Activated naive CD4-positive, alpha-beta T cell treated with anti-CD3 and anti-CD28 coated beads, Interleukin-2, amount 10 ng/mL, durations not matched to agents 7 days and 5 days (primary cell): ENCODE measurements at regions not wholly inside any gene's neighbourhood (a gene's known extent, or its start where the extent isn't known, plus 50 kb on each side); places are given as distances from the start of the nearest gene placed in this dataset.

Source experiments
- CTCF ChIA-PET: fragments of 350-600 bp; sonication (Branson Sonifier 250); formaldehyde crosslinking; loops from one replicate; lab custom pipeline; 2021; ENCODE audit warnings: antibody characterized with exemption; lab: Charles Lee
- DNase-seq: peaks from one replicate; pipeline ENCODE4 v3.0.0-alpha.2; 2020
- H3K27ac Mint-ChIP-seq: one replicate; pipeline ENCODE4 v1.8.0; 2021; ENCODE audit warnings: mild to moderate bottlenecking, moderate library complexity, mixed read lengths
- H3K27me3 Mint-ChIP-seq: one replicate; pipeline ENCODE4 v1.8.0; 2021; ENCODE audit warnings: mild to moderate bottlenecking, mixed read lengths
- H3K36me3 Mint-ChIP-seq: one replicate; pipeline ENCODE4 v1.8.0; 2021; ENCODE audit warnings: mixed read lengths
- H3K4me1 Mint-ChIP-seq: one replicate; pipeline ENCODE4 v1.8.0; 2021; ENCODE audit warnings: mixed read lengths
- H3K4me3 Mint-ChIP-seq: one replicate; pipeline ENCODE4 v1.8.0; 2021; ENCODE audit warnings: mild to moderate bottlenecking, moderate library complexity, mixed read lengths
- H3K9me3 Mint-ChIP-seq: one replicate; pipeline ENCODE4 v1.8.0; 2021; ENCODE audit warnings: mixed read lengths

- H3K27me3 Mint-ChIP-seq: no peaks in the 10 kb centered on the region
- no peak overlapping the region for H3K27ac Mint-ChIP-seq
- no peaks in the 10 kb centered on the region for H3K9me3 Mint-ChIP-seq
- DNase-seq: no peak
- no peaks in the 10 kb centered on the region for H3K4me1 Mint-ChIP-seq
- no peak overlapping the region for H3K4me3 Mint-ChIP-seq
- CTCF ChIA-PET: no interaction called here
- no peaks in the 10 kb centered on the region for H3K36me3 Mint-ChIP-seq
These were observed 164.8 kb upstream of the EMCN start for GRCh38 chr4:100682477-100683218.

DNA sequence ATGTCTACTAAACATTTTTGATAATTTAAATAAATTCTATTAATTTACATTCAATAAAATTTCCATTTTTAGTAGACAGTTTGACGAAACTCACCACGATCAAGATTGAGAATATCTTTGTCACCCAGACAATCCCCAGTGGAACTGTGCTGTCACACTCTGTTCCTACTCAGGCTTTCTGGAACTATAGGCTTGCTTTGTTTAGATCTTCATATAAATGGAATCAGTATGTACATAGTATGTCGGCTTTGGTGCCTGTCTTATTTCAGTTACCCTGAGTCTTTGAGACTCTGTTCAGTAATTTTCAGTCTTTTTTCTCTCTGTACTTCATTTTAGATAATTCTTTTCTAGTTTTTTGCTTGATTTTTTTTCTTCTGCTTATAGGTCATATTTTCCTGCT lies 163.5 kb upstream of the EMCN start:
- H3K9me3 Mint-ChIP-seq: no peaks in the 10 kb centered on the region
- H3K27me3 Mint-ChIP-seq: no peaks in the 10 kb centered on the region
- CTCF ChIA-PET: no interaction called here
- DNase-seq: no peak
- H3K4me3 Mint-ChIP-seq: no peak overlapping the region
- H3K4me1 Mint-ChIP-seq: no peaks in the 10 kb centered on the region
- no peaks in the 10 kb centered on the region for H3K36me3 Mint-ChIP-seq
- H3K27ac Mint-ChIP-seq: no peak overlapping the region

- CTCF ChIA-PET: no interaction called here
- Mint-ChIP-seq H3K27me3 (no peaks in the 10 kb centered on the region), H3K9me3 (no peaks in the 10 kb centered on the region), H3K4me3 (no peak overlapping the region), H3K4me1 (no peaks in the 10 kb centered on the region), H3K36me3 (no peaks in the 10 kb centered on the region), H3K27ac (no peak overlapping the region)
- no peak for DNase-seq
These were observed 162.1 kb upstream of the EMCN start for GRCh38 chr4:100679926-100680325.

- no peaks in the 10 kb centered on the region for H3K27me3 Mint-ChIP-seq
These were observed 157.2 kb upstream of the EMCN start for GRCh38 chr4:100674976-100675375.

DNA sequence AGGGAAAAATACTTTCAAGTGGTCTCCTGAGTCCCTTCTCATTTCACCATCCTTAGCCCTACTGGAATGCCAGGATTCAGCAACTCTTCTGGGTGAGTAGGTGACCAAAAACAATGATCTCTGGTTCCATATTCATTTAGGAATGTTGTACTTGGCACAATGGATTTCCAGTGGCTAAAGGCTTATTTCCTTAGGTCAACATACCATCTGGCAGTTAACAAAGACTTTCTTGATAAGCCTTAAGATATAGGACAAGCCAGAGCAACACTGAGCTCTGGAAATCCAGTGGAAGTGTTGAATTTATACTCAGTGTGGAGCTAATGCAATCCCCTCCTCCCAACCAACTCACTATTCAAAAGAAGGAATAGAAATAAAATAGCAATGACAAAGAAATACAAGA lies 139.4 kb upstream of the EMCN start:
- Mint-ChIP-seq H3K4me1 (no peaks in the 10 kb centered on the region), H3K36me3 (no peaks in the 10 kb centered on the region), H3K27ac (no peak overlapping the region), H3K9me3 (no peaks in the 10 kb centered on the region), H3K27me3 (no peaks in the 10 kb centered on the region), H3K4me3 (no peak overlapping the region)
- CTCF ChIA-PET: no interaction called here
- DNase-seq: no peak

More at GRCh38 chr4:100674976-100675375, 157.2 kb upstream of the EMCN start:
- Mint-ChIP-seq H3K4me1 (no peaks in the 10 kb centered on the region), H3K9me3 (no peaks in the 10 kb centered on the region), H3K27ac (no peak overlapping the region), H3K4me3 (no peak overlapping the region), H3K36me3 (no peaks in the 10 kb centered on the region)
- DNase-seq: no peak
- CTCF ChIA-PET: no interaction called here

DNA sequence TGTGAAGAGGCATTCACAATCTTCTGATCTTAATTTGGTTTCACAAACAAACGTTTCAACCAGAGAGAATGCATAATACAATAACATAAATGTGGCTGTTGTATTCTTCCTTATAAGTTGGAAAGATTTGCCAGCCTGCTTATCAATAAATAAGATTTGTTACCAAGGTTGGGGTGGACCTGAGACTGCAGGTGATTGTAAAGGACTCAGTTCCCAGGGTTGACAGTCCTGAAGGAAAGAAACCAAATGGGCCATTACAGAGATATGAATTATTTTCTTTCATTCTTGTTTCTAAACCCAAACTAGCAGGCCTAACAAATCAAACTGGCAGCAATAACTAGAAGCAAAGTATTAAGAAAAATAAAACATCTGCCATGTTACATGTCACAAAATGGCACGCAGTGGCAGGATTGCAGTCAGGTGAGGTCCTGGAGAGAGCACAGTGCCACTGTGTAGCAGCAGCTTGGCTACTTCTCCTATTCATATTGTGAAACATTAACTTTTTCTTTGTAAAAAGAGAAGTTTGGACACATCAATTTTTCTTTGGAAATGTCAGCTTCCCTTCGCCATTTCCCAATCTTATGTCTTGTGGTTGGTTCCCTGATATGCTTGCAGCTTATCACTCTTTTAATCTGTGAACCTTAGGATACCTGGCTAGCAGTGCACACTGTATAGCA lies 133.8 kb upstream of the EMCN start:
- no peak overlapping the region for H3K27ac Mint-ChIP-seq

GRCh38 chr4:100649417-100649816 lies 131.6 kb upstream of the EMCN start:
- Mint-ChIP-seq H3K27ac (no peak overlapping the region), H3K4me3 (no peak overlapping the region), H3K4me1 (no peaks in the 10 kb centered on the region), H3K9me3 (no peaks in the 10 kb centered on the region), H3K27me3 (peaks cover 3% of the 10 kb centered on the region), H3K36me3 (no peaks in the 10 kb centered on the region)
- no peak for DNase-seq
- CTCF ChIA-PET: no interaction called here

More for the DNA sequence above, 133.8 kb upstream of the EMCN start:
- Mint-ChIP-seq H3K4me1 (no peaks in the 10 kb centered on the region), H3K27me3 (no peaks in the 10 kb centered on the region), H3K9me3 (no peaks in the 10 kb centered on the region), H3K4me3 (no peak overlapping the region), H3K36me3 (no peaks in the 10 kb centered on the region)
- no peak for DNase-seq
- CTCF ChIA-PET: no interaction called here

GRCh38 chr4:100644150-100644549 lies 126.3 kb upstream of the EMCN start:
- peaks cover 3% of the 10 kb centered on the region for H3K27me3 Mint-ChIP-seq
- no peaks in the 10 kb centered on the region for H3K4me1 Mint-ChIP-seq

GRCh38 chr4:100641336-100641735 lies 123.5 kb upstream of the EMCN start:
- Mint-ChIP-seq H3K36me3 (no peaks in the 10 kb centered on the region), H3K27me3 (peaks cover 3% of the 10 kb centered on the region), H3K9me3 (no peaks in the 10 kb centered on the region), H3K27ac (no peak overlapping the region), H3K4me3 (no peak overlapping the region), H3K4me1 (no peaks in the 10 kb centered on the region)
- no peak for DNase-seq
- CTCF ChIA-PET: no interaction called here

More at GRCh38 chr4:100644150-100644549, 126.3 kb upstream of the EMCN start:
- no peaks in the 10 kb centered on the region for H3K9me3 Mint-ChIP-seq
- CTCF ChIA-PET: no interaction called here
- no peak overlapping the region for H3K27ac Mint-ChIP-seq
- no peaks in the 10 kb centered on the region for H3K36me3 Mint-ChIP-seq
- no peak overlapping the region for H3K4me3 Mint-ChIP-seq
- DNase-seq: no peak

GRCh38 chr4:100635899-100636298 lies 118.1 kb upstream of the EMCN start:
- Mint-ChIP-seq H3K4me1 (no peaks in the 10 kb centered on the region), H3K4me3 (no peak overlapping the region), H3K9me3 (no peaks in the 10 kb centered on the region), H3K36me3 (no peaks in the 10 kb centered on the region), H3K27me3 (no peaks in the 10 kb centered on the region), H3K27ac (no peak overlapping the region)
- CTCF ChIA-PET: no interaction called here
- DNase-seq: no peak

GRCh38 chr4:100633269-100633668 lies 115.4 kb upstream of the EMCN start:
- Mint-ChIP-seq H3K27ac (no peak overlapping the region), H3K36me3 (no peaks in the 10 kb centered on the region), H3K4me1 (no peaks in the 10 kb centered on the region), H3K27me3 (no peaks in the 10 kb centered on the region), H3K4me3 (no peak overlapping the region), H3K9me3 (no peaks in the 10 kb centered on the region)
- no peak for DNase-seq
- CTCF ChIA-PET: interaction anchor here (1.1 kb wide), 1 partner anchor 14 kb away, joined by 3 read pairs; no protein-coding TSS in a partner anchor

DNA sequence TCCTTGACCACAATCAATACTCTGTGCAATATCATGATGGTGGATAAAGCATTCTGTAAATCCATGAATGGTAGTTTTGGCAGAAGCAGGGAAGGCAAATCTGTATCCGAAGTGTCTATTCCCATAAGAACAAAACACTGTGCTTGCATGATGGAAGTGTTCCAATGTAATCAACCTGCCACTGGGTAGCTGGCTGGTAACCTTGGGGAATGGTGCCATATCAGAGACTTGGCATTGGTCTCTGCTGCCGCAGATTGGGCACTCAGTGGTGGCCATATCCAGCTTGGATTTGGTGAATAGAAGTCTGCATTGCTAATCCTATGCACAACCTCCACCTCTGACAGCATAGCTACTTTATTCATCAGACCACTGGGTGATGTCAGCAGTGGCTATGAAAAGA lies 114.3 kb upstream of the EMCN start:
- CTCF ChIA-PET: no interaction called here
- no peak for DNase-seq
- H3K27me3 Mint-ChIP-seq: no peaks in the 10 kb centered on the region
- no peaks in the 10 kb centered on the region for H3K4me1 Mint-ChIP-seq
- no peak overlapping the region for H3K4me3 Mint-ChIP-seq
- H3K27ac Mint-ChIP-seq: no peak overlapping the region
- H3K9me3 Mint-ChIP-seq: no peaks in the 10 kb centered on the region
- H3K36me3 Mint-ChIP-seq: no peaks in the 10 kb centered on the region

- CTCF ChIA-PET: no interaction called here
- no peaks in the 10 kb centered on the region for H3K9me3 Mint-ChIP-seq
- H3K27me3 Mint-ChIP-seq: no peaks in the 10 kb centered on the region
- no peaks in the 10 kb centered on the region for H3K4me1 Mint-ChIP-seq
- no peak overlapping the region for H3K4me3 Mint-ChIP-seq
- H3K36me3 Mint-ChIP-seq: no peaks in the 10 kb centered on the region
- no peak overlapping the region for H3K27ac Mint-ChIP-seq
- no peak for DNase-seq
These were observed 113.6 kb upstream of the EMCN start for GRCh38 chr4:100631281-100631968.

DNA sequence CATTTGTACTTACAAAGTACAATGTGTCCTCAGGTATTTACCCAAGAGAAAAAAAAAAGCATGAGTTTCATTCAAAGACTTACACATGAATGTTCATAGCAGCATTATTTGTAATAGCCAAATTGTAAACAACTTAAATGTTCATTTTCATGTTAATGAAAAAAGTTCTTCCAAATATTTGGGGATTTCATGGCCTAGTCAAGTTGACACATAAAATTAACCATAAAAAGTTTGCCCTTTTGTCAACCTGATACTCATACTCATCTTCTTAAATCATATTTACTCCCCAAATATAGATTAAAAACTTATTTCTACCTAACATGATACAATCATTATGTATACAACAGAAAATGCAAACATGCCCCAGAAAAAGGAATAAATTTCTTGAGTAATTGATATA lies 112.5 kb upstream of the EMCN start:
- no peaks in the 10 kb centered on the region for H3K4me1 Mint-ChIP-seq
- DNase-seq: no peak
- no peak overlapping the region for H3K27ac Mint-ChIP-seq
- no peaks in the 10 kb centered on the region for H3K36me3 Mint-ChIP-seq
- no peak overlapping the region for H3K4me3 Mint-ChIP-seq
- no peaks in the 10 kb centered on the region for H3K9me3 Mint-ChIP-seq
- CTCF ChIA-PET: no interaction called here
- no peaks in the 10 kb centered on the region for H3K27me3 Mint-ChIP-seq

DNA sequence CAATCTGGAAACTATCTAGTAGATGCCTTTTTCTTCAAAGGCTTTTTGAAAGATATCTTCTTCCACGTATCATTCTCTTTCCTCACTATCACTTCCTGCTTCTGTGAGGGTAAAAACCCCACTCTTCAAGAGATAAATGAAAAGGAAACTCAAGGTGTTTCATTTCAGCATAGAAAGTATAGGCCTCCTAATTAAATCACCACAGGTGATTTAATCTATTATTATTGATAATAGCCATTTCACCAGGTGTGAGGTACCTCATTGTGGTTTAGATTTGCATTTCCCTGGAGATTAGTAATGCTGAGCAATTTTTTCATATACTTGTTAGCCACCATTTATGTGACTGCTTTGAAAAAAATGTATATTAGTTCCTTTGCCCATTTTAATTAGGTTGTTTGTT lies 92.0 kb upstream of the EMCN start:
- H3K36me3 Mint-ChIP-seq: no peaks in the 10 kb centered on the region
- CTCF ChIA-PET: no interaction called here
- peaks cover 2% of the 10 kb centered on the region for H3K9me3 Mint-ChIP-seq

More for the DNA sequence above, 92.0 kb upstream of the EMCN start:
- Mint-ChIP-seq H3K4me1 (no peaks in the 10 kb centered on the region), H3K27ac (no peak overlapping the region), H3K27me3 (no peaks in the 10 kb centered on the region), H3K4me3 (no peak overlapping the region)
- no peak for DNase-seq
